HCT116 (cell line): ENCODE measurements at regions not wholly inside any gene's neighbourhood (a gene's known extent, or its start where the extent isn't known, plus 50 kb on each side); places are given as distances from the start of the nearest gene placed in this dataset.

Experiments used
- ATAC-seq: fragments of 200-7000 bp; cut with Tn5 transposase; 2 replicates; pipeline ENCODE4 v1.9.1; 2020; ENCODE audit warnings: mild to moderate bottlenecking, moderate library complexity
- BruUV-seq: library from RNA; stranded (reverse); fragments of 400-500 nt; replicated peaks from 2 replicates; lab custom pipeline; 2021; lab: Mats Ljungman, UMichigan
- CTCF ChIA-PET: fragments of 300-600 bp; sonication (Branson Sonifier 250); formaldehyde crosslinking; loops from one replicate; lab custom pipeline; 2021; ENCODE audit warnings: antibody characterized with exemption; lab: Charles Lee
- POLR2A ChIA-PET: fragments of 300-600, 350-600 bp; sonication (Branson Sonifier 250); formaldehyde crosslinking; loops from one replicate; lab custom pipeline; 2021; ENCODE audit warnings: antibody characterized with exemption; lab: Charles Lee
- RAD21 ChIA-PET, 2 experiments: fragments of 300-600 bp; sonication (Branson Sonifier 250); formaldehyde crosslinking; loops; one replicate each; lab custom pipeline; 2023; ENCODE audit warnings: low total read pairs in 2 of 2; ENCODE audit not compliant: uncharacterized antibody in 2 of 2, unreplicated experiment in 2 of 2, low non-redundant PET in 1 of 2; lab: Charles Lee
- DNase-seq: peaks from one replicate; pipeline ENCODE4 v3.0.0-alpha.2; 2010; ENCODE audit warnings: low read depth, low spot score
- H2AFZ ChIP-seq: fragments of 200-600 bp; shearing (Covaris generic), sonication (generic); 2 replicates; pipeline ENCODE4 v1.6.1; 2017; ENCODE audit warnings: low read depth, mixed run types, mixed read lengths, antibody characterized with exemption, low read length; ENCODE audit not compliant: poor library complexity, severe bottlenecking
- H3K27ac ChIP-seq: 2 replicates; pipeline ENCODE4 v1.5.1; 2012; ENCODE audit warnings: low read depth, low read length
- H3K27me3 ChIP-seq: fragments of 200-600 bp; sonication (generic); 2 replicates; pipeline ENCODE4 v1.6.1; 2016; ENCODE audit warnings: mixed run types, low read length, mixed read lengths; ENCODE audit not compliant: insufficient read depth
- H3K36me3 ChIP-seq, 2 experiments: fragments of 200-500 bp in 1 of 2; fragments of 200-600 bp in 1 of 2; sonication (Bioruptor generic) in 1 of 2; sonication (generic) in 1 of 2; 2 replicates each; pipeline versions ENCODE4 v1.5.1 to v1.6.1; 2014 to 2016; ENCODE audit warnings: low read length in 2 of 2, inconsistent platforms in 1 of 2, mixed read lengths in 1 of 2, mixed run types in 1 of 2; ENCODE audit not compliant: insufficient read depth in 2 of 2, control insufficient read depth in 1 of 2
- H3K4me1 ChIP-seq, 2 experiments: fragments of 200-600 bp in 1 of 2; sonication (generic) in 1 of 2; 2 replicates each; pipeline versions ENCODE4 v1.5.1 to v1.6.1; 2012 to 2017; ENCODE audit warnings: low read length in 2 of 2, inconsistent platforms in 1 of 2, mild to moderate bottlenecking in 1 of 2, mixed read lengths in 1 of 2, mixed run types in 1 of 2, moderate library complexity in 1 of 2; ENCODE audit not compliant: insufficient read depth in 2 of 2, control insufficient read depth in 1 of 2
- H3K4me2 ChIP-seq: fragments of 200-600 bp; sonication (generic); 2 replicates; pipeline ENCODE4 v1.6.1; 2017; ENCODE audit warnings: mixed run types, low read length, mixed read lengths
- H3K4me3 ChIP-seq, 2 experiments: fragments of 200-600 bp in 1 of 2; sonication (generic) in 1 of 2; replicated peaks in 1 of 2; 2 replicates each; pipeline ENCODE4 v1.5.1; 2011 to 2016; ENCODE audit warnings: low read length in 2 of 2, control low read depth in 1 of 2, low read depth in 1 of 2, mild to moderate bottlenecking in 1 of 2, mixed read lengths in 1 of 2, mixed run types in 1 of 2
- H3K79me2 ChIP-seq: fragments of 200-600 bp; sonication (generic); 2 replicates; pipeline ENCODE4 v1.6.1; 2017; ENCODE audit warnings: mild to moderate bottlenecking, mixed run types, low read length, moderate library complexity, mixed read lengths; ENCODE audit not compliant: insufficient read depth
- H3K9ac ChIP-seq: fragments of 200-600 bp; sonication (generic); 2 replicates; pipeline ENCODE4 v1.6.1; 2016; ENCODE audit warnings: low read length, mixed read lengths
- H3K9me2 ChIP-seq: fragments of 200-600 bp; sonication (generic), shearing (Covaris generic); 2 replicates; pipeline ENCODE4 v1.6.1; 2017; ENCODE audit warnings: mixed run types, mild to moderate bottlenecking, moderate library complexity; ENCODE audit not compliant: insufficient read depth
- H3K9me3 ChIP-seq, 2 experiments: fragments of 200-500 bp in 1 of 2; fragments of 200-600 bp in 1 of 2; sonication (Bioruptor generic) in 1 of 2; sonication (generic) in 1 of 2; 2 replicates each; pipeline ENCODE4 v1.6.1; 2014 to 2017; ENCODE audit warnings: low read length in 2 of 2, mixed read lengths in 2 of 2, inconsistent platforms in 1 of 2, low read depth in 1 of 2, mild to moderate bottlenecking in 1 of 2, mixed run types in 1 of 2, moderate library complexity in 1 of 2; ENCODE audit not compliant: control insufficient read depth in 1 of 2, insufficient read depth in 1 of 2
- H4K20me1 ChIP-seq: fragments of 200-600 bp; sonication (generic), shearing (Covaris generic); 2 replicates; pipeline ENCODE4 v1.6.1; 2017; ENCODE audit warnings: mixed run types, mild to moderate bottlenecking, moderate library complexity; ENCODE audit not compliant: insufficient read depth
- CBX3 ChIP-seq: IDR thresholded peaks from 2 replicates; pipeline ENCODE4 v1.6.1; 2012; ENCODE audit warnings: low read depth
- EGR1 ChIP-seq: IDR thresholded peaks from 2 replicates; pipeline ENCODE4 v1.6.1; 2012; ENCODE audit warnings: low read depth
- EZH2 ChIP-seq: fragments of 200-600 bp; sonication (generic); IDR thresholded peaks from 2 replicates; pipeline ENCODE4 v1.6.1; 2017; ENCODE audit warnings: antibody characterized with exemption, mixed run types
- EZH2phosphoT487 ChIP-seq: fragments of 200-600 bp; IDR thresholded peaks from 2 replicates; pipeline ENCODE4 v1.6.1; 2018; ENCODE audit warnings: antibody characterized with exemption, borderline replicate concordance
- FOSL1 ChIP-seq: IDR thresholded peaks from 2 replicates; pipeline ENCODE4 v1.6.1; 2012; ENCODE audit warnings: low read depth
- JUND ChIP-seq: IDR thresholded peaks from 2 replicates; pipeline ENCODE4 v1.6.1; 2012
- POLR2A ChIP-seq: IDR thresholded peaks from 2 replicates; pipeline ENCODE4 v1.7.0; 2011; ENCODE audit warnings: borderline replicate concordance; ENCODE audit not compliant: insufficient read depth, insufficient read length; ENCODE audit errors: extremely low read depth
- RAD21 ChIP-seq: IDR thresholded peaks from 2 replicates; pipeline ENCODE4 v1.6.1; 2012; ENCODE audit warnings: low read depth, mild to moderate bottlenecking
- SIN3A ChIP-seq: IDR thresholded peaks from 2 replicates; pipeline ENCODE4 v1.6.1; 2012; ENCODE audit warnings: low read depth
- TCF7L2 ChIP-seq: IDR thresholded peaks from 2 replicates; pipeline ENCODE4 v1.7.0; 2011; ENCODE audit warnings: borderline replicate concordance, inconsistent platforms; ENCODE audit not compliant: insufficient read depth, insufficient read length; ENCODE audit errors: extremely low read depth
- YY1 ChIP-seq: IDR thresholded peaks from 2 replicates; pipeline ENCODE4 v1.6.1; 2011; ENCODE audit warnings: low read length, low read depth, moderate library complexity, mild to moderate bottlenecking; ENCODE audit not compliant: insufficient replicate concordance; ENCODE audit errors: extremely low read depth
- ZFX ChIP-seq: fragments of 450-650 bp; IDR thresholded peaks from 2 replicates; pipeline ENCODE4 v1.6.1; 2017
- ZNF274 ChIP-seq: fragments of 200-500 bp; sonication (Bioruptor generic); IDR thresholded peaks from 2 replicates; pipeline ENCODE4 v1.6.1; 2014; ENCODE audit warnings: mild to moderate bottlenecking, low read depth, low read length, inconsistent platforms
- intact Hi-C: fragments of 100-400 bp; cut with micrococcal nuclease; formaldehyde crosslinking; loops from 2 replicates; pipeline ENCODE4 v1.10.0; 2022
- TF ChIP-seq, protein P1 (sequence below): IDR thresholded peaks from 2 replicates; pipeline ENCODE4 v1.6.1; 2011; ENCODE audit warnings: mild to moderate bottlenecking, low read length, moderate library complexity; ENCODE audit not compliant: insufficient replicate concordance; ENCODE audit errors: extremely low read depth
- TF ChIP-seq, protein P2 (sequence below): IDR thresholded peaks from 2 replicates; pipeline ENCODE4 v1.6.1; 2012; ENCODE audit warnings: low read depth
- TF ChIP-seq, protein P3 (sequence below), 3 experiments: fragments of 200-600 bp in 1 of 3; sonication (generic) in 1 of 3; IDR thresholded peaks in 2 of 3; conservative IDR thresholded peaks in 1 of 3; 2 replicates each; pipeline ENCODE4 v1.5.1; 2012 to 2017; ENCODE audit warnings: low read depth in 2 of 3, low read length in 2 of 3, antibody characterized with exemption in 1 of 3, borderline replicate concordance in 1 of 3, control low read depth in 1 of 3, mild to moderate bottlenecking in 1 of 3, mixed read lengths in 1 of 3, mixed run types in 1 of 3, moderate library complexity in 1 of 3; ENCODE audit not compliant: insufficient read depth in 1 of 3

DNA sequence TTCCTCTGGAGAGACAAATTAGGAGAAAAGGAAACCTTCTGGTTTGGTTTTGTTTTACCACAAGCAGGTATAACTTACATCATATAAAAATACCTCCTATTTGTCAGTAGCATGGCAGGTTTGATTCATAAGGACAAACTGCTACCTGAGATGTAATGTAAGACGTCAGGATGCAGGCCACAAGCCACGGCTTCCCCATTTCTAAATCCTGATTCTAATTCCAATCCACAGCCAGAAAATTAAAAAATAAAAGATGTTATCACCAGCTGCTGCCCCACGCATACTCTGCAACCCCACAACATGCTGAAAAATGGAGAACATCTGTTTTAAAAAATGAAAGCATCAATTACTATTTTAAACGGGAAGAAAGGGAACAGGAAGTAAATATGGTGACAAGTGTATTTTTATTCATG is 197.6 kb downstream of the BCL11A start (continued):
- TF ChIP-seq SIN3A (no peak), RAD21 (no peak), EGR1 (no peak), CBX3 (no peak), JUND (no peak), POLR2A (no peak), ZNF274 (no peak), FOSL1 (no peak), EZH2phosphoT487 (no peak), EZH2 (no peak)
- TF ChIP-seq, protein P1, sequence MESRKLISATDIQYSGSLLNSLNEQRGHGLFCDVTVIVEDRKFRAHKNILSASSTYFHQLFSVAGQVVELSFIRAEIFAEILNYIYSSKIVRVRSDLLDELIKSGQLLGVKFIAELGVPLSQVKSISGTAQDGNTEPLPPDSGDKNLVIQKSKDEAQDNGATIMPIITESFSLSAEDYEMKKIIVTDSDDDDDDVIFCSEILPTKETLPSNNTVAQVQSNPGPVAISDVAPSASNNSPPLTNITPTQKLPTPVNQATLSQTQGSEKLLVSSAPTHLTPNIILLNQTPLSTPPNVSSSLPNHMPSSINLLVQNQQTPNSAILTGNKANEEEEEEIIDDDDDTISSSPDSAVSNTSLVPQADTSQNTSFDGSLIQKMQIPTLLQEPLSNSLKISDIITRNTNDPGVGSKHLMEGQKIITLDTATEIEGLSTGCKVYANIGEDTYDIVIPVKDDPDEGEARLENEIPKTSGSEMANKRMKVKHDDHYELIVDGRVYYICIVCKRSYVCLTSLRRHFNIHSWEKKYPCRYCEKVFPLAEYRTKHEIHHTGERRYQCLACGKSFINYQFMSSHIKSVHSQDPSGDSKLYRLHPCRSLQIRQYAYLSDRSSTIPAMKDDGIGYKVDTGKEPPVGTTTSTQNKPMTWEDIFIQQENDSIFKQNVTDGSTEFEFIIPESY: no peak

DNA sequence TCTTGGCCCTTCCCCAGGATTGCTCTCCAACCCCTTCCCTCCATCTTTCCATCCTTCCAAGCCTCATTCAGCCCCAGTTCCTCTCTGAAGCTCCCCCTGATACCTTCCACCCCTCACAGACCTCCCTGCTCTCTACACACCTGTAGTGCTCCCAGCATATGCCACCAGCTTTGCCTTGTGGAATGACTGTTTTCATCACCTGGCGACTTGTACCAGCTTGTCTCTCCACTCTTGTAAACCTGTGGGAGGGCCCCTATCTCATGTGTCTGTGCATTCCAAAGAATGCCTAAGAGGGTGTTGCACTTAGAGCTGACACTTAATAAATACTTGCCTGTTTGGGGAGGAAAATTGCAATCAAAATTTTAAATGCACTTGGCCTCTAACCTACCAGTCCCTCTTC is 198.7 kb downstream of the BCL11A start:
- H2AFZ ChIP-seq: no peak overlapping the region
- CTCF ChIA-PET: no interaction called here
- no peaks in the 10 kb centered on the region for H3K9me3 ChIP-seq
- H3K4me1 ChIP-seq: no peaks in the 10 kb centered on the region
- peaks cover 24% of the 10 kb centered on the region for H3K27me3 ChIP-seq
- ATAC-seq: no peak
- H4K20me1 ChIP-seq: no peaks in the 10 kb centered on the region
- H3K36me3 ChIP-seq: no peaks in the 10 kb centered on the region
- DNase-seq: no peak
- no peak overlapping the region for H3K9ac ChIP-seq
- RAD21 ChIA-PET: no interaction called here
- H3K27ac ChIP-seq: no peak overlapping the region
- POLR2A ChIA-PET: no interaction called here
- no peak overlapping the region for H3K4me2 ChIP-seq
- no TSS peak for BruUV-seq
- intact Hi-C loops: no loop called here
- no peaks in the 10 kb centered on the region for H3K79me2 ChIP-seq
- no peak overlapping the region for H3K4me3 ChIP-seq
- no peaks in the 10 kb centered on the region for H3K9me2 ChIP-seq
- TF ChIP-seq POLR2A (no peak), EGR1 (no peak), FOSL1 (no peak), YY1 (no peak), TCF7L2 (no peak), ZFX (no peak), RAD21 (no peak), CBX3 (no peak), EZH2phosphoT487 (no peak)
- TF ChIP-seq, protein P2, sequence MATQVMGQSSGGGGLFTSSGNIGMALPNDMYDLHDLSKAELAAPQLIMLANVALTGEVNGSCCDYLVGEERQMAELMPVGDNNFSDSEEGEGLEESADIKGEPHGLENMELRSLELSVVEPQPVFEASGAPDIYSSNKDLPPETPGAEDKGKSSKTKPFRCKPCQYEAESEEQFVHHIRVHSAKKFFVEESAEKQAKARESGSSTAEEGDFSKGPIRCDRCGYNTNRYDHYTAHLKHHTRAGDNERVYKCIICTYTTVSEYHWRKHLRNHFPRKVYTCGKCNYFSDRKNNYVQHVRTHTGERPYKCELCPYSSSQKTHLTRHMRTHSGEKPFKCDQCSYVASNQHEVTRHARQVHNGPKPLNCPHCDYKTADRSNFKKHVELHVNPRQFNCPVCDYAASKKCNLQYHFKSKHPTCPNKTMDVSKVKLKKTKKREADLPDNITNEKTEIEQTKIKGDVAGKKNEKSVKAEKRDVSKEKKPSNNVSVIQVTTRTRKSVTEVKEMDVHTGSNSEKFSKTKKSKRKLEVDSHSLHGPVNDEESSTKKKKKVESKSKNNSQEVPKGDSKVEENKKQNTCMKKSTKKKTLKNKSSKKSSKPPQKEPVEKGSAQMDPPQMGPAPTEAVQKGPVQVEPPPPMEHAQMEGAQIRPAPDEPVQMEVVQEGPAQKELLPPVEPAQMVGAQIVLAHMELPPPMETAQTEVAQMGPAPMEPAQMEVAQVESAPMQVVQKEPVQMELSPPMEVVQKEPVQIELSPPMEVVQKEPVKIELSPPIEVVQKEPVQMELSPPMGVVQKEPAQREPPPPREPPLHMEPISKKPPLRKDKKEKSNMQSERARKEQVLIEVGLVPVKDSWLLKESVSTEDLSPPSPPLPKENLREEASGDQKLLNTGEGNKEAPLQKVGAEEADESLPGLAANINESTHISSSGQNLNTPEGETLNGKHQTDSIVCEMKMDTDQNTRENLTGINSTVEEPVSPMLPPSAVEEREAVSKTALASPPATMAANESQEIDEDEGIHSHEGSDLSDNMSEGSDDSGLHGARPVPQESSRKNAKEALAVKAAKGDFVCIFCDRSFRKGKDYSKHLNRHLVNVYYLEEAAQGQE: no peak
- TF ChIP-seq, protein P1: no peak
- TF ChIP-seq, protein P3, sequence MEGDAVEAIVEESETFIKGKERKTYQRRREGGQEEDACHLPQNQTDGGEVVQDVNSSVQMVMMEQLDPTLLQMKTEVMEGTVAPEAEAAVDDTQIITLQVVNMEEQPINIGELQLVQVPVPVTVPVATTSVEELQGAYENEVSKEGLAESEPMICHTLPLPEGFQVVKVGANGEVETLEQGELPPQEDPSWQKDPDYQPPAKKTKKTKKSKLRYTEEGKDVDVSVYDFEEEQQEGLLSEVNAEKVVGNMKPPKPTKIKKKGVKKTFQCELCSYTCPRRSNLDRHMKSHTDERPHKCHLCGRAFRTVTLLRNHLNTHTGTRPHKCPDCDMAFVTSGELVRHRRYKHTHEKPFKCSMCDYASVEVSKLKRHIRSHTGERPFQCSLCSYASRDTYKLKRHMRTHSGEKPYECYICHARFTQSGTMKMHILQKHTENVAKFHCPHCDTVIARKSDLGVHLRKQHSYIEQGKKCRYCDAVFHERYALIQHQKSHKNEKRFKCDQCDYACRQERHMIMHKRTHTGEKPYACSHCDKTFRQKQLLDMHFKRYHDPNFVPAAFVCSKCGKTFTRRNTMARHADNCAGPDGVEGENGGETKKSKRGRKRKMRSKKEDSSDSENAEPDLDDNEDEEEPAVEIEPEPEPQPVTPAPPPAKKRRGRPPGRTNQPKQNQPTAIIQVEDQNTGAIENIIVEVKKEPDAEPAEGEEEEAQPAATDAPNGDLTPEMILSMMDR (IDR thresholded peaks at IDR 0.05 in 2 of 3, conservative IDR thresholded peaks at IDR 0.05 in 1 of 3; ENCODE audit: borderline replicate concordance in 1 of 3, insufficient read depth in 1 of 3, low read depth in 2 of 3, low read length in 2 of 3): no peak
